Kidney epithelial cell (primary cell): ENCODE measurements at regions not wholly inside any gene's neighbourhood (a gene's known extent, or its start where the extent isn't known, plus 50 kb on each side); places are given as distances from the start of the nearest gene placed in this dataset.

Source experiments
- DNase-seq: peaks from one replicate; pipeline ENCODE4 v3.0.0-alpha.2; 2010; ENCODE audit warnings: low read depth
- H3K27me3 ChIP-seq: 2 replicates; pipeline ENCODE4 v1.6.0; 2011; ENCODE audit warnings: low read length; ENCODE audit not compliant: control insufficient read depth, insufficient read depth
- H3K36me3 ChIP-seq: 2 replicates; pipeline ENCODE4 v1.5.1; 2011; ENCODE audit warnings: low read length; ENCODE audit not compliant: control insufficient read depth, insufficient read depth
- H3K4me3 ChIP-seq: 2 replicates; pipeline ENCODE4 v1.5.1; 2011; ENCODE audit warnings: low read depth, mild to moderate bottlenecking, control low read depth, low read length
- TF ChIP-seq, protein P1 (sequence below): IDR thresholded peaks from 2 replicates; pipeline ENCODE4 v1.5.1; 2011; ENCODE audit warnings: mild to moderate bottlenecking, moderate library complexity, low read length, control low read depth, inconsistent platforms; ENCODE audit not compliant: insufficient read depth, poor library complexity, severe bottlenecking

DNA sequence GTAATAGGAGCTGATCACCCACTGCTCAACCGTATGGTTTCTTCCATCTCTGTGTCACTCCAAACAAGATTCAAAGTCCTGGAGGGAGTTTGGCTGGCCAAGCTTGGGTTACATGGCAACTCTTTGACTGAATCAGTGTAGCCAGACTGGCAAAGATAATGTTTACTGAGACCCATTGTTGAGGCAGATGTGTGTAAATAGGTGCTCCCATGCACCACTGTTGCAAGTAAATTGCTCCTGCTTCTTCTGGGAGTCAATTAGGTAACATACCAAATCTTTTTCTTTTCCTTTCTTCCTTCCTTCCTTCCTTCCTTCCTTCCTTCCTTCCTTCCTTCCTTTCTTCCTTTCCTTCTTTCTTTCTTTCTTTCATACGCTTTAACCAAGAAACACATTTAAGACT is 86.3 kb upstream of the DHX40 start:
- H3K27me3 ChIP-seq, result no peaks in the 10 kb centered on the region
- no peaks in the 10 kb centered on the region for H3K36me3 ChIP-seq
- H3K4me3 ChIP-seq, result no peak overlapping the region
- TF ChIP-seq, protein P1, sequence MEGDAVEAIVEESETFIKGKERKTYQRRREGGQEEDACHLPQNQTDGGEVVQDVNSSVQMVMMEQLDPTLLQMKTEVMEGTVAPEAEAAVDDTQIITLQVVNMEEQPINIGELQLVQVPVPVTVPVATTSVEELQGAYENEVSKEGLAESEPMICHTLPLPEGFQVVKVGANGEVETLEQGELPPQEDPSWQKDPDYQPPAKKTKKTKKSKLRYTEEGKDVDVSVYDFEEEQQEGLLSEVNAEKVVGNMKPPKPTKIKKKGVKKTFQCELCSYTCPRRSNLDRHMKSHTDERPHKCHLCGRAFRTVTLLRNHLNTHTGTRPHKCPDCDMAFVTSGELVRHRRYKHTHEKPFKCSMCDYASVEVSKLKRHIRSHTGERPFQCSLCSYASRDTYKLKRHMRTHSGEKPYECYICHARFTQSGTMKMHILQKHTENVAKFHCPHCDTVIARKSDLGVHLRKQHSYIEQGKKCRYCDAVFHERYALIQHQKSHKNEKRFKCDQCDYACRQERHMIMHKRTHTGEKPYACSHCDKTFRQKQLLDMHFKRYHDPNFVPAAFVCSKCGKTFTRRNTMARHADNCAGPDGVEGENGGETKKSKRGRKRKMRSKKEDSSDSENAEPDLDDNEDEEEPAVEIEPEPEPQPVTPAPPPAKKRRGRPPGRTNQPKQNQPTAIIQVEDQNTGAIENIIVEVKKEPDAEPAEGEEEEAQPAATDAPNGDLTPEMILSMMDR, result no peak
- no peak for DNase-seq

- Histone ChIP-seq H3K27me3 (no peaks in the 10 kb centered on the region), H3K4me3 (no peak overlapping the region), H3K36me3 (no peaks in the 10 kb centered on the region)
- TF ChIP-seq, protein P1, result no peak
- no peak for DNase-seq
Observed at GRCh38 chr17:59483860-59484259, 81.5 kb upstream of the DHX40 start.

- TF ChIP-seq, protein P1, result no peak
- no peak overlapping the region for H3K4me3 ChIP-seq
Observed at GRCh38 chr17:59485015-59485414, 80.4 kb upstream of the DHX40 start.

DNA sequence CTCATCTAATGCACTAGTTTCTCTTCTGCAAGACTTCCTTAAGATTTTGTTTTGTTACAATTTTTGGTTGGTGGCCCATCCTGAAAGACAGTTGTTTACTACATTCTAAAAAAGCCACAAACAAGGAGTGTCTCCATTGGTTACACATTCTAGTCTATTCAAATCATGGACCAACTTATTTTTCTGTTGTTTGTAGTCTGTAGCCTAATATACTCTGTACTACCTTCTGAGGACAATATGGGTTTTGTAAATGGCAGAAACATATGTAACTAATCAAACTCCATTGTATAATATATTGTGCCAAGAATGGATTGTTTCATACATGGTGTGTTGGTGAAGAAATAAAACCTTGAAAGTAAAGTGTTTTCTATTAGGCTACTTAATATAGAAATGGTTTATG is 79.5 kb upstream of the DHX40 start:
- no peaks in the 10 kb centered on the region for H3K27me3 ChIP-seq
- no peak for DNase-seq
- H3K4me3 ChIP-seq, result no peak overlapping the region
- TF ChIP-seq, protein P1, result no peak
- H3K36me3 ChIP-seq, result no peaks in the 10 kb centered on the region

More at GRCh38 chr17:59485015-59485414, 80.4 kb upstream of the DHX40 start:
- no peaks in the 10 kb centered on the region for H3K36me3 ChIP-seq
- no peak for DNase-seq
- no peaks in the 10 kb centered on the region for H3K27me3 ChIP-seq

- DNase-seq, result no peak
- Histone ChIP-seq H3K27me3 (no peaks in the 10 kb centered on the region), H3K36me3 (no peaks in the 10 kb centered on the region), H3K4me3 (no peak overlapping the region)
- TF ChIP-seq, protein P1, result no peak
Observed at GRCh38 chr17:59487161-59487873, 78.1 kb upstream of the DHX40 start.

DNA sequence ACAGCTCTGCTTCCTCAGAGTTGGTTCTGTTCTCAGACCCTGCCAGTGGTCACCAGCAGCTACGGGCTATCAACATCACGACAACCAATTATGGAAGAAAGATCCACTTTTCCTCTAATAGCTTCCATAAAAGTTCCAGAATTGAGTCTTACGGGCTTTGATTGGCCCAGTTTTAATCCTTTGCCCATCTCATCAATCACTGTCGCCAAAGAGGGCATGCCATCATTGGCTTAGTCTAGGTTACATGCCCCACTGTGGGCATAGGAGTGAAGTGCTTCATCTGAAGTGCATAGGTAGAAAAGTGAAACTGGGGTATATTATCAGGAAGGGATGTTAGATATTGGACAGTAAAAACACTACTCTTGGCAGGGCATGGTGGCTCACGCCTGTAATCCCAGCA is 76.6 kb upstream of the DHX40 start:
- no peaks in the 10 kb centered on the region for H3K36me3 ChIP-seq
- H3K4me3 ChIP-seq, result no peak overlapping the region
- no peaks in the 10 kb centered on the region for H3K27me3 ChIP-seq
- no peak for DNase-seq
- TF ChIP-seq, protein P1, result no peak
